Spleen (tissue), 11 donors: ENCODE measurements at regions not wholly inside any gene's neighbourhood (a gene's known extent, or its start where the extent isn't known, plus 50 kb on each side); places are given as distances from the start of the nearest gene placed in this dataset.

Source experiments
- DNase-seq: peaks from one replicate; pipeline ENCODE4 v3.0.0-alpha.2; 2020
- H3K27ac ChIP-seq, 8 donors: fragments of 200-600 bp; sonication (generic) in 7 of 8; 1 replicate in 4 of 8; 2 replicates in 4 of 8; pipeline versions ENCODE4 v1.5.0 to v1.8.0; 2016 to 2021; ENCODE audit warnings: inconsistent platforms in 4 of 8, mild to moderate bottlenecking in 4 of 8, moderate library complexity in 1 of 8
- H3K27me3 ChIP-seq, 7 donors: fragments of 200-600 bp; sonication (generic) in 6 of 7; replicated peaks in 1 of 7; 1 replicate in 4 of 7; 2 replicates in 3 of 7; pipeline versions ENCODE4 v1.5.0 to v1.8.0; 2016 to 2021; ENCODE audit warnings: inconsistent platforms in 3 of 7, mild to moderate bottlenecking in 1 of 7
- H3K36me3 ChIP-seq, 6 donors: fragments of 200-600 bp; sonication (generic) in 5 of 6; 1 replicate in 4 of 6; 2 replicates in 2 of 6; pipeline versions ENCODE4 v1.5.0 to v1.8.0; 2016 to 2021; ENCODE audit warnings: inconsistent platforms in 2 of 6
- H3K4me1 ChIP-seq, 6 donors: fragments of 200-600 bp; sonication (generic) in 5 of 6; 1 replicate in 3 of 6; 2 replicates in 3 of 6; pipeline versions ENCODE4 v1.5.0 to v1.8.0; 2016 to 2021; ENCODE audit warnings: inconsistent platforms in 3 of 6
- H3K4me3 ChIP-seq, 8 donors: fragments of 200-600 bp; sonication (generic) in 7 of 8; 1 replicate in 4 of 8; 2 replicates in 4 of 8; pipeline versions ENCODE4 v1.5.0 to v1.8.0; 2016 to 2021; ENCODE audit warnings: inconsistent platforms in 4 of 8, mild to moderate bottlenecking in 4 of 8, moderate library complexity in 2 of 8
- H3K9me3 ChIP-seq, 8 donors: fragments of 200-600 bp; sonication (generic) in 7 of 8; 1 replicate in 4 of 8; 2 replicates in 4 of 8; pipeline versions ENCODE4 v1.5.0 to v1.8.0; 2016 to 2021; ENCODE audit warnings: inconsistent platforms in 4 of 8
- POLR2A ChIP-seq, 3 donors: fragments of 450-650 bp; IDR thresholded peaks; one replicate each; pipeline ENCODE4 v1.5.1; 2017; ENCODE audit warnings: antibody characterized with exemption in 3 of 3, mild to moderate bottlenecking in 1 of 3
- POLR2AphosphoS5 ChIP-seq, 3 donors: sonication (generic); formaldehyde crosslinking; IDR thresholded peaks; one replicate each; pipeline ENCODE4 v1.5.1; 2017; ENCODE audit warnings: antibody characterized with exemption in 3 of 3
- WGBS, 5 donors: extraction: QIAGEN DNeasy Blood & Tissue Kit in 3 of 5; methylation state at CpG; one replicate each; pipeline versions ENCODE4 v1.1.5 to v1.1.7; 2013 to 2018; 5-methylcytosine and 5-hydroxymethylcytosine counted together
- intact Hi-C: fragments of 100-400 bp; cut with DNase I; formaldehyde crosslinking; loops from one replicate; pipeline ENCODE4 v1.15.0; 2023; ENCODE audit warnings: low total_unique reads
- TF ChIP-seq, protein P1 (sequence below), 11 experiments: fragments of 200-600 bp in 7 of 11; fragments of 450-650 bp in 4 of 11; sonication (generic) in 4 of 11; IDR thresholded peaks in 8 of 11; conservative IDR thresholded peaks in 3 of 11; 1 replicate in 7 of 11; 2 replicates in 4 of 11; pipeline versions ENCODE4 v1.4.0 to v1.8.0; 2016 to 2021; ENCODE audit warnings: antibody characterized with exemption in 11 of 11, inconsistent platforms in 4 of 11, mild to moderate bottlenecking in 1 of 11
- donor health status: healthy with polysubstance abuse.
- donor health status: DM: no; HTN: no; CAD: no; lungs with moderate emphysema.
- donor health status: DM: no; HTN: no; CAD: no.
- donor health status: Bipolar disorder and iron deficiency.
- donor health status: healthy.
- donor health status: DM: no; HTN: no; CAD: no.
- donor health status: DM: yes; HTN: yes; CAD: no.

DNA sequence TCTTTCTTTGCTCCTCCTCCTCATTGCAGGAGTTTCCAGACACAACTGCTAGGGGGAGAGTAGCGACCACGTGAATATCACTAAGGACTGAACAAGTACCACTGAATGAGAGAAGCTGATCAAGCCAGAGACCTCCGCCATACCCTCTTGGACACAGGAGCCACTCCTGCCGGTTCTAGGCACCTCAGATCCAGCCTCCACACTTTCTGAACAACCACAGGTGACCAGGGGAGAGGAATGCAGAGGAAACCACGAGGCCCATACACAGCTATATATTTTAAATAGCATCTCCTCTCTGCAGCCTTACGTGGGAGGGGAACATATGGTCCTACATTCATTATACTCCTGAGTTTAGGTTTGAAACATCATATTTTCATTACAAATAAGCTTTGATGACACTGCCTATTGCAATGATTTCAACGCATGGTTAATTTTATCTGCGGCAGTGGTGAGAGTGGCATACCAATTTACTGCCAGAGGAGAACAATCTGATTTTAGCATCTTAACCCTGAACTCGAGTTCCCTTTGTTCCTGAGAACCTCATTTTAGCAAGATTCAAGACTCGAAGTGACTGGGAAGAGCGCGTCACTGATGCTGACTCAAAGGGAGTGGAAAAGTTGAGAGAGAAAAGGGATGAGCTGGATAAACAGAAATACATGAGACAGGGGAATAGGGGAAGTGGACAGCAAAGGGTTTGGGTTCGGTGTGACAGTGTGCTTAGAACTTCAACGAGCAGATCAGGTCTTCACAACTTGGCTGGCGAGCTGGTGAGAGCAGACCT, 231.7 kb upstream of the PPARGC1A start:
- no peaks in the 10 kb centered on the region for H3K4me1 ChIP-seq
- no peak overlapping the region for H3K27ac ChIP-seq
- H3K27me3 ChIP-seq, result no peaks in the 10 kb centered on the region
- H3K9me3 ChIP-seq, result no peaks in the 10 kb centered on the region
- TF ChIP-seq POLR2A (IDR thresholded peaks at IDR 0.05), result no peak
- TF ChIP-seq, protein P1, sequence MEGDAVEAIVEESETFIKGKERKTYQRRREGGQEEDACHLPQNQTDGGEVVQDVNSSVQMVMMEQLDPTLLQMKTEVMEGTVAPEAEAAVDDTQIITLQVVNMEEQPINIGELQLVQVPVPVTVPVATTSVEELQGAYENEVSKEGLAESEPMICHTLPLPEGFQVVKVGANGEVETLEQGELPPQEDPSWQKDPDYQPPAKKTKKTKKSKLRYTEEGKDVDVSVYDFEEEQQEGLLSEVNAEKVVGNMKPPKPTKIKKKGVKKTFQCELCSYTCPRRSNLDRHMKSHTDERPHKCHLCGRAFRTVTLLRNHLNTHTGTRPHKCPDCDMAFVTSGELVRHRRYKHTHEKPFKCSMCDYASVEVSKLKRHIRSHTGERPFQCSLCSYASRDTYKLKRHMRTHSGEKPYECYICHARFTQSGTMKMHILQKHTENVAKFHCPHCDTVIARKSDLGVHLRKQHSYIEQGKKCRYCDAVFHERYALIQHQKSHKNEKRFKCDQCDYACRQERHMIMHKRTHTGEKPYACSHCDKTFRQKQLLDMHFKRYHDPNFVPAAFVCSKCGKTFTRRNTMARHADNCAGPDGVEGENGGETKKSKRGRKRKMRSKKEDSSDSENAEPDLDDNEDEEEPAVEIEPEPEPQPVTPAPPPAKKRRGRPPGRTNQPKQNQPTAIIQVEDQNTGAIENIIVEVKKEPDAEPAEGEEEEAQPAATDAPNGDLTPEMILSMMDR (IDR thresholded peaks at IDR 0.05 in 8 of 11, conservative IDR thresholded peaks at IDR 0.05 in 3 of 11), result no peak
- no peak overlapping the region for H3K4me3 ChIP-seq
- WGBS, 5 donors, result 68 to 75% (median 71%) methylated on average over 15 of the region's 15 CpGs
- no peak for DNase-seq
- intact Hi-C loops, result no loop called here
- no peaks in the 10 kb centered on the region for H3K36me3 ChIP-seq

DNA sequence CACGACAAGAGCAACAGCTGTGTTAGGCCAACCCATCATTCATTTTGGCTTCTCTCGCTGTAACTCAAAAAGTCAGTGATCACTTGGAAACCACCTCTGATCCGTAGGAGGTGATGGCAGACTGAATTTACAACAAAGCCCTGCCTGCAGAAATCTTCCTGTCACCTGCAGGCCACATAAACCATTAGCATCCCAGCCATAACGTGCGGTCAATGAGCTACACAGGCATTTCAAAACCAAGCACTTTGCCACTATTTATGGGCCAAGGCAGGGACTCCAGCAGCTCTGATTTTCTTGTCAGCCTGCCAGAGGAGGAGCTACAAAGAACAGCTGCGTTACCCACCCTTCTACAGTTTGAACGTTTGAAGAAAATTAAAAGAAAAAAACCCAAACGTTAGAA, 228.1 kb upstream of the PPARGC1A start:
- no peak overlapping the region for H3K4me3 ChIP-seq
- TF ChIP-seq POLR2A (IDR thresholded peaks at IDR 0.05) (no peak), POLR2AphosphoS5 (IDR thresholded peaks at IDR 0.05) (no peak)
- TF ChIP-seq, protein P1 (IDR thresholded peaks at IDR 0.05 in 8 of 11, conservative IDR thresholded peaks at IDR 0.05 in 3 of 11), result no peak
- H3K27ac ChIP-seq, result no peak overlapping the region
- intact Hi-C loops, result no loop called here
- 49 to 62% (median 58%) methylated on average over 8 of the region's 8 CpGs for WGBS, 5 donors
- no peaks in the 10 kb centered on the region for H3K36me3 ChIP-seq
- H3K27me3 ChIP-seq, result no peaks in the 10 kb centered on the region
- peaks cover 0 to 3% (median 0%) of the 10 kb centered on the region in 8 donors for H3K9me3 ChIP-seq
- no peak for DNase-seq
- H3K4me1 ChIP-seq, result no peaks in the 10 kb centered on the region

DNA sequence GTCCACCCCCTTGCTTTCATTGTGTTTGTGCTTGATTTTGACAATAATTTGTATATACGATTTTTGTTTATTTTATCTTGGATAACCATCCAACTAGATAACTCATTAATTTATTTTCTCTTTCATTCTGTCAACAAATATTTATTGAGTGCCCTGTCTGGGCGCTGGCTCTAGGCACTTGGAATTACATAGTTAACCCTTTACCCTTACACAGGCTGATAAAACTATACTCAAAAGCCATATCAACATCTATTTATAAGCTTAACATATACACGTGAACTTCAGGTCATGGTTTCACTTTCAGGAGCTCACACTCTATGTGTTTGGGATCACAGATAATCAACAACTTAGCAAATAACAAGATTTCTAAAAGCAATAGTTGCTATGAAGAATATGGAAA, 226.3 kb upstream of the PPARGC1A start:
- Histone ChIP-seq H3K9me3 (peaks cover 0 to 3% (median 0%) of the 10 kb centered on the region in 8 donors), H3K4me3 (no peak overlapping the region), H3K36me3 (no peaks in the 10 kb centered on the region), H3K27ac (no peak overlapping the region), H3K27me3 (no peaks in the 10 kb centered on the region), H3K4me1 (no peaks in the 10 kb centered on the region)
- TF ChIP-seq POLR2A (IDR thresholded peaks at IDR 0.05) (no peak), POLR2AphosphoS5 (IDR thresholded peaks at IDR 0.05) (no peak)
- TF ChIP-seq, protein P1 (IDR thresholded peaks at IDR 0.05 in 8 of 11, conservative IDR thresholded peaks at IDR 0.05 in 3 of 11), result no peak
- WGBS, 5 donors, result 70 to 90% (median 73%) methylated on average over 3 of the region's 3 CpGs
- intact Hi-C loops, result no loop called here
- no peak for DNase-seq

DNA sequence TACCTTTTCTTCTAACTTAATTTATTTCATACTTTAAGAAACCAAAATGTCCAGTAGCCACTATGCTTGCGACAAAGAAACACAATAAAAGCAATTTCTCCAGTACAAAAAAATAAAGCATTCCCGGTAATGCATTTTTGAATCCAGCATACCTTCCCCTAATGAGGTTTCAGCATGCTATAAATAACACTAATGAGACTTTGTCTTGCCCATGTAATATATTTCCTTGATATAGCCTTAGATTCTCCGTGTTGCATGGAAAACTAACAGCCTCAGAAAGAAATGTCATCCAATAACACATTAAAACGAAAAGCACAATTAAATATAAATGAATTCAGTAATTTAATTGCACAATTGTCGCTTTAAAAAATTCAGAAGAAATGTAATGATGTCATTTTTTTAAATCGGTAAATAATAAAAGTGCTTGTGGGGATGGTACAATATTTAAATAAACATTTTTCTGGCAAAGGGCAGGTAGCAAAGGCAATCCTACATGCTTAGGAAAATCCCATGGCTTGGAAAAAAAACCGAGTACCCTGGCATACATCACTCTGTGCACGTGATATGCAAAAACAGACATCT, 225.2 kb upstream of the PPARGC1A start:
- 79 to 89% (median 82%) methylated on average over 8 of the region's 8 CpGs for WGBS, 5 donors
- Histone ChIP-seq H3K9me3 (peaks cover 0 to 3% (median 0%) of the 10 kb centered on the region in 8 donors), H3K27ac (no peak overlapping the region), H3K36me3 (no peaks in the 10 kb centered on the region), H3K4me1 (no peaks in the 10 kb centered on the region), H3K27me3 (no peaks in the 10 kb centered on the region), H3K4me3 (no peak overlapping the region)
- DNase-seq, result no peak
- TF ChIP-seq POLR2A (IDR thresholded peaks at IDR 0.05) (no peak), POLR2AphosphoS5 (IDR thresholded peaks at IDR 0.05) (no peak)
- TF ChIP-seq, protein P1 (IDR thresholded peaks at IDR 0.05 in 8 of 11, conservative IDR thresholded peaks at IDR 0.05 in 3 of 11), result no peak
- intact Hi-C loops, result no loop called here
